Duodenal mucosa (tissue), 2 donors: ENCODE measurements at regions not wholly inside any gene's neighbourhood (a gene's known extent, or its start where the extent isn't known, plus 50 kb on each side); places are given as distances from the start of the nearest gene placed in this dataset.

Experiments used
- H3K27ac ChIP-seq: one replicate; pipeline ENCODE4 v1.7.0; 2013; ENCODE audit warnings: low read depth, low read length
- H3K27me3 ChIP-seq, 2 donors: one replicate each; pipeline ENCODE4 v1.7.0; 2013; ENCODE audit warnings: low read length in 2 of 2, control low read depth in 1 of 2; ENCODE audit not compliant: insufficient read depth in 2 of 2, control insufficient read depth in 1 of 2
- H3K36me3 ChIP-seq, 2 donors: one replicate each; pipeline ENCODE4 v1.7.0; 2013; ENCODE audit warnings: low read length in 2 of 2, control low read depth in 1 of 2; ENCODE audit not compliant: insufficient read depth in 2 of 2, control insufficient read depth in 1 of 2
- H3K4me1 ChIP-seq, 2 donors: one replicate each; pipeline ENCODE4 v1.7.0; 2013; ENCODE audit warnings: low read length in 2 of 2, control low read depth in 1 of 2; ENCODE audit not compliant: insufficient read depth in 2 of 2, control insufficient read depth in 1 of 2
- H3K4me3 ChIP-seq, 2 donors: one replicate each; pipeline ENCODE4 v1.7.0; 2013; ENCODE audit warnings: low read length in 2 of 2, low read depth in 1 of 2
- H3K9ac ChIP-seq, 2 donors: one replicate each; pipeline ENCODE4 v1.7.0; 2013; ENCODE audit warnings: low read length in 2 of 2, low read depth in 1 of 2
- H3K9me3 ChIP-seq, 2 donors: one replicate each; pipeline ENCODE4 v1.7.0; 2013; ENCODE audit warnings: low read length in 2 of 2, control low read depth in 1 of 2; ENCODE audit not compliant: control insufficient read depth in 1 of 2

DNA sequence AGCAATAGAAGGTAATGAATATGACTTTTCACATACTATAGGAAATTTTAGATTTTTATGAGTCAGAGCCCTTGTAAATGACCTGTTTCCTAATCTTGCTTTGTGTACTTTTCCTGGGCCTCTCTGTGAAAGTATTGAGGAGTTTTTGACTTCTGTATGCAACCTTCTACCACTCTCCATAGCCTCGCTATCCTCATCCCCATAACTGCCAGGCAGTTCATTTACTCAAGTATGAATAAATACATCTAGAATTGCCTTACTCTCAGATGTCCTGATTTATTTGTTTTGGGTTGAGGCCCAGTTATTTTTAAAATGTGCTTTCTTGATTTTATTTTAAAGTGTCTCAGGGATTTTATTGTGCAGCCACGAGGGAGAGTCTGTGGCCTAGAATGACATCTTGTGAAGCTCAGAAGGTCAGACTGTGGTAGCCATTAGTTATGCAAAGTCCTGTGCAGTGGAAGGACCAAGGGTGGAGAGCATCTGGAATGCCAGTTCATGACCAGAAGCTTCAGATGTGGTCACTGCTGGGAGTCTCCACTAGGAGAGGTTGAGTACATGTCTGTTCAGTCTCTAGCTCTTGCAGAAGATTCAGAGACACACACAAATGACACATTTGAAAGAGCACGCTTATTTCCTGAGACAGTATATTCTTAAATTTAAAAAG lies 346.2 kb upstream of the IMPG1 start:
- Histone ChIP-seq H3K9ac (no peak overlapping the region), H3K36me3 (no peaks in the 10 kb centered on the region), H3K27me3 (no peaks in the 10 kb centered on the region), H3K27ac (no peak overlapping the region), H3K4me3 (no peak overlapping the region), H3K9me3 (no peaks in the 10 kb centered on the region), H3K4me1 (no peaks in the 10 kb centered on the region)

DNA sequence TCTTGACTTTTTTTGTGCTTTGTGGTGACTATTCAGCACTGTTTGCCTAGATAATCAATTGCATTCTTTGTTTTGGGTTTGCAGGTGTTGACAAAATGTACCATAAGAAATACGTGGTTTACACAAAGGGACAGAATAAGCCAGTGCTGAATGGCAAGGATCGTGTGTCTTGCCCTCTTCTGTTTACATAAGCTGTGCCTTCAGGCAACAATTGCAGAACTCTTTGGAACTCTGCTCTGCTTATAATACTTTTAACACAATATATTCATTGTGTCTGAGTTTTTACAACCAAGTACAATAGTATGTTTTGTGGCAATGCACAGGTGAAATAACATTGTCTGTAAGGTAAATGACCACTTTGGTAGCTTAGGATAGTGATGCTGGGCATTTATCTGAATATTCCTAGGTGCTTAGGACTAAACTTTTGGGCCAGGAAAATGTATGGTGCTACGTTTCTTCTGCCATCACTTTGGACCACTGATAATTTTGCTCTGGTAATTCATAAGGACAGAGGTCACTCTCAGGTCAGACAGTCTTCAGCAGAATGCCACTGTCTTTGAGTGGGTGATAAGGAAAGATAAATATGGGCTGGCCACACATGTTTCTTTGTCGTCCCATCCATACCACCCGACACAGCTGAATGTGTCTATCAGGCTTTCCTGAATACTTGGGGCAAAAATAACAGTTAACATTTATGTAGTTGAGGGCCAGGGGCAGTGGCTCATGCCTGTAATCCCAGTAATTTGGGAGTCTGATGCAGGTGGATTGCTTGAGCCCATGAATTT lies 344.6 kb upstream of the IMPG1 start:
- Histone ChIP-seq H3K4me3 (no peak overlapping the region), H3K9ac (no peak overlapping the region), H3K27me3 (no peaks in the 10 kb centered on the region), H3K9me3 (no peaks in the 10 kb centered on the region), H3K4me1 (no peaks in the 10 kb centered on the region), H3K27ac (no peak overlapping the region), H3K36me3 (no peaks in the 10 kb centered on the region)

DNA sequence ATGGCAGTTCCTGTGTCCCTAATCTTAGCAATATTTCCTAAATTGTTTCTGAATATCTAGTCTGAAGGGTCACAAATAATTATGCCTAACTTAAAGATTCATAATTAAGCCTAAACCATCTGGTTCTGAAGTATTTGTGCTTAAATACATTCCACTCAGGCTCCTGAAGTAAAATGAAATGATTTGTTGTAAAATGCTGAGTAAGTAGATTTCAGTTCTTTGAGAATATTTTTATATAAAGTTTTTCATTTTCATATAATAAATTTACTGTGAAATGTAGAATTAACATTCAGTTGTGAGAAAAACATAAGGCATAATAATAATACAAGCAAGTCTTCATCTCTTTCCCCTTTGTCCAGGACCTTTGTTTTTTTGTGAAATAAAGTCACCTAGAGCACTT lies 330.6 kb upstream of the IMPG1 start:
- no peak overlapping the region for H3K27ac ChIP-seq
- H3K27me3 ChIP-seq: no peaks in the 10 kb centered on the region
- no peak overlapping the region for H3K4me3 ChIP-seq
- H3K9me3 ChIP-seq: peaks cover 4 to 6% of the 10 kb centered on the region in 2 donors
- no peak overlapping the region for H3K9ac ChIP-seq
- no peaks in the 10 kb centered on the region for H3K36me3 ChIP-seq
- no peaks in the 10 kb centered on the region for H3K4me1 ChIP-seq

DNA sequence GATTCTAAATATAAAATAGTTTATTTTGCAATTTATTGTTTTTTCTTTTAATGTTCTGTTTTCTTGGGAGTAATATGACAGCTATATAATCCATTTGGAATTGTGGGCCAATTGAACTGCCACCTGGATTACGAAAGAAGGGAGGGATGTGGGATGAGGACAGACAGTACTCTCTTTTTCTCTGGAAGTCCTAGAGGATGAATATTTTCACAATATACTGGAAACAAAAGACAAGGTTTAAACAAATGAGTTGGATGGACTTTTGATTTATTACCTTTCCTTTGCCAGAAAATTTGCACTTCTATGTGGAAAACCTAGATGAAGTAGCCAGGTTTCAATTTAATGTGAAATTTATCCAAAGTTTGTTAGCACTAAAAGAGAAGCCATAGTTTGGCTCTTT lies 325.5 kb upstream of the IMPG1 start:
- Histone ChIP-seq H3K27me3 (no peaks in the 10 kb centered on the region), H3K4me3 (no peak overlapping the region), H3K27ac (no peak overlapping the region), H3K4me1 (no peaks in the 10 kb centered on the region), H3K9ac (no peak overlapping the region), H3K9me3 (peaks cover 4 to 6% of the 10 kb centered on the region in 2 donors), H3K36me3 (no peaks in the 10 kb centered on the region)

DNA sequence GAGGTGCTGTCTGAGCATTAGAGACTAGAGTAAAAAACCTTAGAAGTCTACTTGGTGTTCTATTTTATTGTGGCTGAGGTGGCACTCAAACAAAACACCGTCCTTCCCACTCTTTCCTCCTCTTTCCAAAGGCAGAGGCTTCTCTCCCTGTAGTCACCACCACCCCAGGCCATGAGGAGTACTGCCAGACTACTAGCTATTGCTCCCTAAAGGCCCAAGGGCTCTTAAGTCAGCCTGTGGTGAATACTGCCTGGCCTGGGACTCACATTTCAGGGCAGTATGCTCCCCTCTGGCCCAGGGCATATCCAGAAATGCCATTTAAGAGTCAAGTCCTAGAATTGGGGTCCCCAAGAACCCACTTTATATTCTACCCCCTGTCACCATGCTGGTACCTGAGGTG lies 309.7 kb upstream of the IMPG1 start:
- Histone ChIP-seq H3K9ac (no peak overlapping the region), H3K27ac (no peak overlapping the region), H3K9me3 (peaks cover 2 to 14% of the 10 kb centered on the region in 2 donors)

DNA sequence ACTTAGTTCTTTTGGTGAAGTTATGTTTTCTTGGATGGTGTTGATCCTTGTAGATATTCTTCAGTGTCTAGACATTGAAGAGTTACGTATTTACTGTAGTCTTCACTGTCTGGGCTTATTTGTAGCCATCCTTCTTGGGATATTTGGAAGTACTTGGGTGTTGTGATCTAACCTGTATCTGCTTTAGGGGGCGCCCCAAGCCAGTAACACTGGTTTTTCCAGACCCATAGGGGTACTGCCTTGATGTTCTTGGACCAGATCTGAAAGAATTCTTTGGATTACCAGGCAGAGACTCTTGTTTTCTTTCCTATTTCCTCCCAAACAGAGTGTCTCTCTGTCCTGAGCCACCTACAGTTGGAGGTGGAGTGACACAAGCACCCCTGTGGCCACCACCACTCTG lies 309.1 kb upstream of the IMPG1 start:
- Histone ChIP-seq H3K4me3 (no peak overlapping the region), H3K27ac (no peak overlapping the region), H3K9me3 (peaks cover 2 to 14% of the 10 kb centered on the region in 2 donors), H3K4me1 (no peaks in the 10 kb centered on the region), H3K9ac (no peak overlapping the region), H3K27me3 (no peaks in the 10 kb centered on the region), H3K36me3 (no peaks in the 10 kb centered on the region)

More for the DNA sequence above, 309.7 kb upstream of the IMPG1 start:
- no peaks in the 10 kb centered on the region for H3K4me1 ChIP-seq
- no peak overlapping the region for H3K4me3 ChIP-seq
- H3K27me3 ChIP-seq: no peaks in the 10 kb centered on the region
- no peaks in the 10 kb centered on the region for H3K36me3 ChIP-seq

DNA sequence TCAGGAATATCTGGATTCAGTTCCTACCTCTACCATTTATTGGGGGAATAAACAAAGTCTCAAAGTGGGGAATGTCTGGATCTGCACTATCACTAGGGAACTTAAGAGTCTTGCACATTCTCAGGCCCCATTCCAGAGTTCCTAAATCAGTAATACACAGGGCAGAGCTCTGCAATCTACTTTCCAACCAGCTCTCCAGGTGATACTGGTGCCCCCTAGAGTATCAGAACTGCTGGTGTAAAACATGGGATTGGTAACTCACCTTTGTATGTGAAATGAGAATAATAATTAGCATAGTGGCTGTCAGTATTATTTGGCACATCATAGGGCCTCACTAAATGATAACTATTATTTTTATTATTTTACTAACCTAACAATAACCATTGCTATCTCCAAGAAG lies 278.8 kb upstream of the IMPG1 start:
- Histone ChIP-seq H3K9ac (no peak overlapping the region), H3K36me3 (no peaks in the 10 kb centered on the region), H3K9me3 (no peaks in the 10 kb centered on the region), H3K4me1 (no peaks in the 10 kb centered on the region), H3K27ac (no peak overlapping the region), H3K27me3 (no peaks in the 10 kb centered on the region), H3K4me3 (no peak overlapping the region)

DNA sequence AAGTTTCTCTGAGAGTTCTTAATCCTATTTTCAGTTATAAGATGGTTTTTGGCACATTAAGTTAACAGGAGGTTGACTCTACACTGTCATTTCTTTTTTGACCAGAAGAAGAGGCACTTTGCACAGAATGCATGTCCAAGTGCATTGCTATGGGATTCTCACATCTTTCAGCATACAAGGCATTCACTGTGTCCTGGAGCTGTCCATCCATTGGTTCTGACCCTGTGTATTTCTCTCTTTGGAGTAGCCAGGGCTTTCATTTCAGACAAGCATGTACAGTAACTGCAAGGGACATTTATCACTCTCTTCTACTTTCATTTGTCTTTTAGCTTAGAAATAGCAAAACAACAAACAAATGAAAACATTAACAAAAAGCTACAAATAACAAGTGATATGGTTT lies 275.1 kb upstream of the IMPG1 start:
- Histone ChIP-seq H3K36me3 (no peaks in the 10 kb centered on the region), H3K4me1 (no peaks in the 10 kb centered on the region), H3K9me3 (no peaks in the 10 kb centered on the region), H3K9ac (no peak overlapping the region), H3K27ac (no peak overlapping the region), H3K27me3 (no peaks in the 10 kb centered on the region), H3K4me3 (no peak overlapping the region)

DNA sequence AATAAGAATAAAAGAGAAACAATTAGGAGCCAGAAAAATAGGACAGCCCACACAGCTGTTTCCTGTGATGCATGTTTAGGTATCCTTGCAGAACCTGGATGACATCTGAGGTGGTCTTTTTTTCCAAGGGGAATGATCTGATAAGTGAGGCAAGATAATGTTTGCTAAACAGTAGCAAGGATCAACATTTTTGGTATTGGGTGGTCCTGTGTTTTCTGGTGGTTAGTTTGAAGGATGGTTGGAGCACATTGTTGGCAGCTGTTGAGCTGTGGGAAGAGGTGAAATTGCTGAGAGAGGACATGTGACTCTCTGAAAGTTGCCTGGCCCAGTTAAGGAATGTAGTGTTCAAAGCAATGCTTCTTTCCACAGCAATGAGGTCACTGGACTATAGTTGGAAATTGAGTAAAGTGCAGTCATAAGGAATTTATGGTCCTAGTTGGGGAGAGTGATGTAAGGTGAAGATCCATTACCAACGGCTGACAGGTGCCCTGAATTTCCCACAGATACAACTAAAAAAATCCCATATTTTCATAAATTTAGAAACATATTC lies 270.2 kb upstream of the IMPG1 start:
- Histone ChIP-seq H3K36me3 (no peaks in the 10 kb centered on the region), H3K9me3 (no peaks in the 10 kb centered on the region), H3K4me1 (no peaks in the 10 kb centered on the region), H3K27ac (no peak overlapping the region), H3K27me3 (no peaks in the 10 kb centered on the region), H3K9ac (no peak overlapping the region), H3K4me3 (no peak overlapping the region)

DNA sequence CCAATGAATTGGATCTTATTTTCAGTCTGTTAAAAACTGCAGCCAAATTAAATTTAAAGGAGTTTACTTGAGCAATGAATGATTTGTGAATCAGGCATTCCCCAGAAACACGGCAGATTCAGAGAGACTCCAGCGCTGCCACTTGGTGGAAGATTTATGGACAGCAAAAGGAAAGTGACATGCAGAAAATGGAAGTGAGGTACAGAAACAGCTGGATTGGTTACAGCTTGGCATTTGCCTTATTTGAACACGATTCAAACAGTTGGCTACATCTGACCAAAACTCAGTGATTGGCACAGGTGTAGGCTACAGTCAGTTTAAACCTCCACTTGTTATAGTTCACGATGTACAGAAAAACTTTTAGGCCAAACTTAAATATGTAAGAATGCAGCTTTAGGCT lies 257.6 kb upstream of the IMPG1 start:
- Histone ChIP-seq H3K27ac (no peak overlapping the region), H3K27me3 (no peaks in the 10 kb centered on the region), H3K9ac (no peak overlapping the region), H3K9me3 (peaks cover 4 to 6% of the 10 kb centered on the region in 2 donors), H3K4me3 (no peak overlapping the region), H3K36me3 (no peaks in the 10 kb centered on the region), H3K4me1 (no peaks in the 10 kb centered on the region)
